Epithelial cell of esophagus (primary cell): ENCODE measurements at regions not wholly inside any gene's neighbourhood (a gene's known extent, or its start where the extent isn't known, plus 50 kb on each side); places are given as distances from the start of the nearest gene placed in this dataset.

Source experiments
- DNase-seq: peaks from one replicate; pipeline ENCODE4 v3.0.0; 2010; ENCODE audit warnings: low read depth
- H3K4me3 ChIP-seq: 2 replicates; pipeline ENCODE4 v1.5.1; 2011; ENCODE audit warnings: mild to moderate bottlenecking, low read length, control low read depth
- TF ChIP-seq, protein P1 (sequence below): IDR thresholded peaks from 2 replicates; pipeline ENCODE4 v1.5.1; 2011; ENCODE audit warnings: low read depth, mild to moderate bottlenecking, low read length, control low read depth, inconsistent platforms; ENCODE audit not compliant: insufficient read depth; ENCODE audit errors: missing control alignments

DNA sequence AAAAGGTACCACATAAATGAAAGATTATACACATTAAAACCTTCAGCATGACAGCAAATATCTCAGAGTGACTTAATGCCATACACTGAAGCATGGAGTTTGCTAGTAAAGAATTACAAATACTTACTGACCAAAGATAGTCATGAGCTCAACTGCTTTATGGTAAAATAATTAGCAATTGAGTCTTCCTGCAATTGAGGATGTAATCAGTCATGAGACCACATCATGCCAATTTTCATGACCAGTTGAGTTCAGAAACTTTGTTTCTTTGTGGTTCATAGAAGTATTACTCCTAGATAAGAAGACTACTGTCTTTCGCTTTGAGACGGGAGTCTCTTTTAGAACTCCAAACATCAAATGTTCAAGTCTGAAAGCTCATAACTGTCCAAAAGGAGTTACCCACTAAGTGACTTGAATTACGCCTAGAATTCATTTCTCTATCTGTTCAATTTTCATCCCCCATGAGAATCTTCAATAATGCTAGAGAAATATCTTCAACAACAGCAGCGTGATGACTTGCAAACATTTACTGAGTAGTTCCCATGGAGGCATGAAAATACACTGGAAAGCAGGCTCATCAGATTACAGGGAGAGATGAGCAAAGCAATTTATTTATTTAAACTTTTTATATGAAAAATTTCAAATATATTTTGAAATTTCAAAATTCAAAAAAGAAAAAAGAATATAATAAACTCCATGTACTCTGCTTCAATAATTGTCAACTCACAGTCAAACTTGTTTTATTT lies 120.0 kb downstream of the BTG1 start:
- no peak overlapping the region for H3K4me3 ChIP-seq
- no peak for DNase-seq
- TF ChIP-seq, protein P1, sequence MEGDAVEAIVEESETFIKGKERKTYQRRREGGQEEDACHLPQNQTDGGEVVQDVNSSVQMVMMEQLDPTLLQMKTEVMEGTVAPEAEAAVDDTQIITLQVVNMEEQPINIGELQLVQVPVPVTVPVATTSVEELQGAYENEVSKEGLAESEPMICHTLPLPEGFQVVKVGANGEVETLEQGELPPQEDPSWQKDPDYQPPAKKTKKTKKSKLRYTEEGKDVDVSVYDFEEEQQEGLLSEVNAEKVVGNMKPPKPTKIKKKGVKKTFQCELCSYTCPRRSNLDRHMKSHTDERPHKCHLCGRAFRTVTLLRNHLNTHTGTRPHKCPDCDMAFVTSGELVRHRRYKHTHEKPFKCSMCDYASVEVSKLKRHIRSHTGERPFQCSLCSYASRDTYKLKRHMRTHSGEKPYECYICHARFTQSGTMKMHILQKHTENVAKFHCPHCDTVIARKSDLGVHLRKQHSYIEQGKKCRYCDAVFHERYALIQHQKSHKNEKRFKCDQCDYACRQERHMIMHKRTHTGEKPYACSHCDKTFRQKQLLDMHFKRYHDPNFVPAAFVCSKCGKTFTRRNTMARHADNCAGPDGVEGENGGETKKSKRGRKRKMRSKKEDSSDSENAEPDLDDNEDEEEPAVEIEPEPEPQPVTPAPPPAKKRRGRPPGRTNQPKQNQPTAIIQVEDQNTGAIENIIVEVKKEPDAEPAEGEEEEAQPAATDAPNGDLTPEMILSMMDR: no peak

DNA sequence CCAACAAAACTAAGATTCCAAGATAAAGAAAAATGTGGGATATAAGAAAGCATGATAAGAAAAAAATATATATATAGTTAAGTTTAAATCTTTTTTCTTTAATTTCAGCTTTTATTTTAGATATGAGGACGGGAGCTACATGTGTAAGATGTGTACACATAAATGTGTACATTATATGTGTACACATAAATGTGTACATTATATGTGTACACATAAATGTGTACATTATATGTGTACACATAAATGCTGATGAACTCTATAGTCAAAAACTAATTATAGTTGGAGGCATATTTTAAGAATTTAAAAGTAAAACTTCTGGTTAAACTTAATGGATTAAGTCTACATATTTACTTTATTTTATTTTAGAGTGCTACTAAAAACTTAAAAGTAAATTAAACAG lies 123.6 kb downstream of the BTG1 start:
- TF ChIP-seq, protein P1: no peak
- H3K4me3 ChIP-seq: no peak overlapping the region
- DNase-seq: no peak

DNA sequence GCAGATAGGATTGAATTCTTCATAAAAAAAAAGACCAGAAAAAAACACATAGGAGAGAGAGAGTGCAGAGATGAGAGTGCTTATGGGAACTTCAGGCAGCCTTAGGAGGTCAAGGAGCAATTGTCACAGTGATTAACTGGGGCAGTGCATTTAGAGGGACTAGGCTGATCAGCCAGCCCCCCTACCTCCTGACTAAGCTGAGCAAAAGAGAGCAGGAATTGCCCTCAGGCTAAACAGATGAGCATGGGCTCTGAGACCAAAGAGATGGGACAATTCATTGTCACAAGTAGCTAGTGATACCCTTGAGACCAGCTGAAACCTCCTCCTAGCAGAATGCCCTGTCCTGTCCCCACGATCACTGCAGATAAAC lies 124.0 kb downstream of the BTG1 start:
- TF ChIP-seq, protein P1: no peak
- DNase-seq: no peak
- no peak overlapping the region for H3K4me3 ChIP-seq

DNA sequence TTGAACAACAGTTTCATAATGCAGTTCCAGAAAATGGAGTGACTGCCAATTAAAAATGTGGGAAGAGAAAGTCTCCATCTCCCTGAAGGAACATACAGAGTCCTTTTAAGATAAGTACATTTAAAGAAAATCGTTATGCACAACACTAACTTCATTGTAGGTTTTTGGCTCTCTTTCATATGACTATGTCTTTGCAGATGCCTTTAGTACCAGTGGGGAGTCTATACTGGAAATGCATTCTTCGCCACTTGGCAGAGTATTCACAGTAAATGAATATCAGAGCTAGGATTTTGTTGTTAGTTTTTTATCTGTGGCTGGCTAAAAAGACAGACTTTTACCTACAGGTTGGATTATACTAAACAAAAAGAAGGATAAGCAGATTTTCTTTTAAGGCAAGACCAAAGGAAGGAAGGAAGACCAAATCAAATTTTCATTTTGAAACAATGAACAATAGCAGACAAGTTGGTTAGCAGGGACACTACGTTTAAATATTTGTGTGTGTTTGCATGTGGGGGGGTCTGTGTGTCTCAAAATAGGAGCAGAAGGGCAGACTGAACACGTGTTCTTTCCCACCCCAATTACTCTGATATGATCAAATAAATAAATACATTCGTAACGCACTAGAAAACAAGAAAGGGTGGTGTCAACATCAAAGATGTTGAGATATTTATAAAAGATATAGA lies 124.5 kb downstream of the BTG1 start:
- no peak overlapping the region for H3K4me3 ChIP-seq
- no peak for DNase-seq
- TF ChIP-seq, protein P1: no peak

DNA sequence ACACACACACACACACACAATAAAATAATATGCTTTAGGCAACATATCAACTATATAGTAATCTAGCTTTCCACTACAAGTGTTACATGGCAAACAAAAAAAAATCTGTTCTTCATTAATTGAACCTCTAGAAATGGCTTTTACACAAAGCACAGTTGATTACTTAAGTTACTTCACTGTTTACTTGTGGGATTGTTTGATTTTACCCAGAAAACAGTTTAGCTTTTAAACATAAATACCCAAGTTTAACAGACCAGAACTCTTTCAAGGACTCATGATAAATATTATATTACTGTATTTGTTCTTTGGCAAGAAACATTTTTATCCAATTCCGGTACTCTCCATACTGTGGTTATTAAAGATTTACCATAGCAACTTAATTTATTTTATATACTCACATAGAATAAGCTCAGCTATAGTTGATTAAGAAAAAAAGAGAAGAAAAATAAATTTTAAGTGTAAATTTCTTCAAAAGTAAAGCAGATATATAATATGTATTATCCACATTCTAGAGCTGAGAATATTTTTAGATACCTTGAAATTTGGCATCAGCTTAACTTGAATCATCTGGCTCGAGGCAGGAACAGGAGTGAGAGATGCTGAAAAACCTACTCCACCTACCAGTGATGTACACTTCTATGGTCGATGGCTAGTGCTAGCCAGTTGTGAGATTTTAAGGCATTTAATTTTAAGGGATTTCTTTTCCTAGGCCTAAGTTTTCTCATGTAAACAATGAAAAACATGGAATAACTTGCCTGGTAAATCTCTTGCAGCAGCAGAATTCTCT lies 126.0 kb downstream of the BTG1 start:
- H3K4me3 ChIP-seq: no peak overlapping the region
- DNase-seq: no peak
- TF ChIP-seq, protein P1: no peak

DNA sequence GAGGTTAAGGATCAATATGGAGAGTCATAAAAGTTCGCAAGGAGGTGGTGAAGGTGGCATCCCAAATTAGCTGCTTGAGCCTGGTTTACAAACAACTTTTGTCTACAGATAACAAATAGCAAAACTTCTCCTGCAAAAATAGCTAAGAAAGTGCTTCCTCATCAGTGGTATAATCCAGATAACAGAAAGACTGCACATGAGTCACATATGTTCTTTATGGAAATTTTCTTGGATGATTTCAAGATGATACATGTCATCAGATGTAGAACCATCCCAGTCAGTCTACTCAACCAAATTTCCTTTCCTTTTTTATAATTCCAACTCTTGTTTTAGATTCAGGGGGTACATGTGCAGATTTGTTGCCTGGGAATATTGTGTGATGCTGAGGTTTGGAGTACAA lies 133.0 kb downstream of the BTG1 start:
- TF ChIP-seq, protein P1: no peak
- DNase-seq: peak; percentile 49
- H3K4me3 ChIP-seq: no peak overlapping the region
